ENCODE measurements at regions not wholly inside any gene's neighbourhood (a gene's known extent, or its start where the extent isn't known, plus 50 kb on each side); places are given as distances from the start of the nearest gene placed in this dataset.
A peak's percentile ranks its signal among the peaks of the same experiment; 100 is the strongest.

DNA sequence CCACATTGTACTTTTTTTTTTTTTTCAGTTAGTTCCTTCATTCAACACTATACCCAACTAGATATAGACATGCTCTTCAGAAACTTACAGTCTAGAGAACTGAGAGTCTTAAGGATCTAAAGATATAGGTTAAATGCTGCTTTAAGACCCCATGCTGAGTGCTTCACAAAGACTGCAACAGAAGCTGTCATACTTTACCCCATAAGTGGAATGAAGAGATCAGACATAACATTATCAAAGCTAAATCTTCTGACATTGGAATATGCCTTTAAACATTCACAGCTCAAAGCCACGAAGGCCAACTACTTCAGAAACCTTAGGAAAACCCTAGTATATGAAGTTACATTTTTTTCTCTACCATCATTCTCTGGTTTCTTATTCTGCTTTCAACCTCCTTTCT lies 666.4 kb downstream of the KCNT2 start:
- H3K27ac ChIP-seq (ENCODE audit: control insufficient read depth, insufficient read depth): no peak overlapping the region
- no peak for FAIRE-seq
- TF ChIP-seq, protein P1, sequence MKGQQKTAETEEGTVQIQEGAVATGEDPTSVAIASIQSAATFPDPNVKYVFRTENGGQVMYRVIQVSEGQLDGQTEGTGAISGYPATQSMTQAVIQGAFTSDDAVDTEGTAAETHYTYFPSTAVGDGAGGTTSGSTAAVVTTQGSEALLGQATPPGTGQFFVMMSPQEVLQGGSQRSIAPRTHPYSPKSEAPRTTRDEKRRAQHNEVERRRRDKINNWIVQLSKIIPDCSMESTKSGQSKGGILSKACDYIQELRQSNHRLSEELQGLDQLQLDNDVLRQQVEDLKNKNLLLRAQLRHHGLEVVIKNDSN (IDR thresholded peaks at IDR 0.05; ENCODE audit: borderline replicate concordance, extremely low read length, insufficient read depth, low read depth, low read length): no peak
- TF ChIP-seq NR2F1 (conservative IDR thresholded peaks at IDR 0.05): no peak
- H3K4me3 ChIP-seq: no peak overlapping the region
- no peak overlapping the region for H2AFZ ChIP-seq (ENCODE audit: control insufficient read depth, low read depth, low read length)
- no peak for DNase-seq (ENCODE audit: low read depth, low spot score)
- CTCF ChIA-PET: interaction anchor here (0.6 kb wide), 1 partner anchor 18 kb away, joined by 3 read pairs; no protein-coding TSS in a partner anchor
- RAD21 ChIA-PET (ENCODE audit: unreplicated experiment): no interaction called here
- no peaks in the 10 kb centered on the region for H3K36me3 ChIP-seq (ENCODE audit: control insufficient read depth in 2 of 2, insufficient read depth in 2 of 2, low read length in 1 of 2)
- no peaks in the 10 kb centered on the region for H4K20me1 ChIP-seq (ENCODE audit: control insufficient read depth, insufficient read depth)
- no TSS peak for BruUV-seq (replicated peaks)
- intact Hi-C loops (cut with micrococcal nuclease; ENCODE audit: unreplicated experiment): no loop called here
- SMC1A ChIA-PET (ENCODE audit: uncharacterized antibody, unreplicated experiment): no interaction called here
- H3K9me3 ChIP-seq (replicated peaks; ENCODE audit: control insufficient read depth, insufficient read depth, low read length): no peaks in the 10 kb centered on the region
- no peaks in the 10 kb centered on the region for H3K79me2 ChIP-seq (ENCODE audit: control insufficient read depth, insufficient read depth, low read length)
- no peak for ATAC-seq
- H3K9ac ChIP-seq (ENCODE audit: control insufficient read depth, insufficient read depth, low read length): no peak overlapping the region
- in situ Hi-C loops (cut with MboI): no loop called here
- POLR2A ChIA-PET: no interaction called here
- no peaks in the 10 kb centered on the region; a peak in 1 of 4 replicates for H3K27me3 ChIP-seq (replicated peaks in 1 of 2; ENCODE audit: control insufficient read depth in 2 of 2, insufficient read depth in 2 of 2, low read length in 1 of 2)
- H3K4me2 ChIP-seq (ENCODE audit: control insufficient read depth, insufficient read depth): no peak overlapping the region
- 0% methylated on average over 1 of the region's 1 CpG for WGBS (ENCODE audit: insufficient coverage, insufficient replicate concordance, low lambda C conversion rate, missing lambda C conversion rate)
- no peaks in the 10 kb centered on the region for H3K4me1 ChIP-seq (ENCODE audit: control insufficient read depth, insufficient read depth, low read length)

GRCh38 chr1:195941314-195941713 lies 666.9 kb downstream of the KCNT2 start:
- POLR2A ChIA-PET: no interaction called here
- FAIRE-seq: no peak

More at GRCh38 chr1:195941314-195941713, 666.9 kb downstream of the KCNT2 start:
- H3K4me1 ChIP-seq (ENCODE audit: control insufficient read depth, insufficient read depth, low read length): no peaks in the 10 kb centered on the region
- H3K4me2 ChIP-seq (ENCODE audit: control insufficient read depth, insufficient read depth): no peak overlapping the region
- 0% methylated on average over 1 of the region's 1 CpG for WGBS (ENCODE audit: insufficient coverage, insufficient replicate concordance, low lambda C conversion rate, missing lambda C conversion rate)
- no peak overlapping the region for H2AFZ ChIP-seq (ENCODE audit: control insufficient read depth, low read depth, low read length)
- TF ChIP-seq SMC3 (IDR thresholded peaks at IDR 0.05; ENCODE audit: borderline replicate concordance, low read length) (no peak), NBN (IDR thresholded peaks at IDR 0.05) (no peak), SUZ12 (IDR thresholded peaks at IDR 0.05; ENCODE audit: unreplicated experiment) (no peak), BMI1 (IDR thresholded peaks at IDR 0.05; ENCODE audit: borderline replicate concordance) (no peak), HDAC2 (IDR thresholded peaks at IDR 0.05) (no peak), RUNX3 (IDR thresholded peaks at IDR 0.05; ENCODE audit: low read length) (0 out of 2 replicates have a peak, but pooled peaks have one; percentile 12), MEF2A (IDR thresholded peaks at IDR 0.05; ENCODE audit: insufficient read depth, low read depth, low read length) (peak; percentile 28; the same call in 1 of the 2 replicates)
- intact Hi-C loops (cut with micrococcal nuclease; ENCODE audit: unreplicated experiment): no loop called here
- ATAC-seq (no peak), DNase-seq (ENCODE audit: low read depth, low spot score) (no peak)
- no peak overlapping the region for H3K4me3 ChIP-seq
- in situ Hi-C loops (cut with MboI): no loop called here
- H3K79me2 ChIP-seq (ENCODE audit: control insufficient read depth, insufficient read depth, low read length): no peaks in the 10 kb centered on the region
- ChIA-PET RAD21 (ENCODE audit: unreplicated experiment) (no interaction called here), SMC1A (ENCODE audit: uncharacterized antibody, unreplicated experiment) (no interaction called here), CTCF (interaction anchor here (0.6 to 1.3 kb wide), 2 partner anchors 18 to 30 kb away, joined by 3 read pairs; no protein-coding TSS in a partner anchor)
- no peak overlapping the region for H3K9ac ChIP-seq (ENCODE audit: control insufficient read depth, insufficient read depth, low read length)
- no peaks in the 10 kb centered on the region for H3K36me3 ChIP-seq (ENCODE audit: control insufficient read depth in 2 of 2, insufficient read depth in 2 of 2, low read length in 1 of 2)
- BruUV-seq (replicated peaks): no TSS peak
- no peaks in the 10 kb centered on the region; a peak in 1 of 4 replicates for H3K27me3 ChIP-seq (replicated peaks in 1 of 2; ENCODE audit: control insufficient read depth in 2 of 2, insufficient read depth in 2 of 2, low read length in 1 of 2)
- no peaks in the 10 kb centered on the region for H3K9me3 ChIP-seq (replicated peaks; ENCODE audit: control insufficient read depth, insufficient read depth, low read length)
- no peak overlapping the region for H3K27ac ChIP-seq (ENCODE audit: control insufficient read depth, insufficient read depth)
- H4K20me1 ChIP-seq (ENCODE audit: control insufficient read depth, insufficient read depth): no peaks in the 10 kb centered on the region
